ENCODE measurements at regions not wholly inside any gene's neighbourhood (a gene's known extent, or its start where the extent isn't known, plus 50 kb on each side); places are given as distances from the start of the nearest gene placed in this dataset.

DNA sequence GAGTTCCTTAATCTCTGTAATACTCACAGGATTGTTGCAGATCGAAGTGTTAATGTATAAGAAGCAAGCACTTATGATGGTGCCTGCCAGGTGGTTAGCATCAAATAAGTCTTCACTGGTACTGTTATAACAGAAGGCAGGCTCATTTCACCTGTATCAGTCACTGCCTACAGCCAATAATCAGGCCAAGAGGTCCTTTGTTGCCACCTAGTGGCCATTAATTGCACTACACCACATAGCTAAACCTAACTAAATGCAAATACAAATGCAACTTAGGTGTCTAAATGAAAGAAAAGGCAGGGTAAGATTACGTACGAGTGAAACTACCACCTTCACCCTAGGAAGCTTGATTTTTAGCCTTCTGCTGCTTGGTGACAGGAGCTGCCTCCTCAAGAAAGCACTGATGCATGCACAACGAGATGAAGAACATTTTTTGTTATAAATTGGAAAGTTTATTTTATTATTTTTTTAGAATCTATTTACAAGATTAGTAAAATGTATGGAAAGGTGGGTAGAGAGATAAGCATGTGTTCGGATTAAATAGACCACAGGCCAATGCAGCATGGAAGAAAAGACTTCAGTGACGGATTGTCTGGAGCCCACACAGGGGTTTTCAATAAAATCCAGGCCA, 334.8 kb upstream of the CAMK1G start:
- H3K4me3 ChIP-seq, result no peak overlapping the region
- H3K27ac ChIP-seq, result no peak overlapping the region
- peak; percentile 82 for TF ChIP-seq CTCF (IDR thresholded peaks at IDR 0.05)
- no peak for DNase-seq (ENCODE audit: low spot score)

DNA sequence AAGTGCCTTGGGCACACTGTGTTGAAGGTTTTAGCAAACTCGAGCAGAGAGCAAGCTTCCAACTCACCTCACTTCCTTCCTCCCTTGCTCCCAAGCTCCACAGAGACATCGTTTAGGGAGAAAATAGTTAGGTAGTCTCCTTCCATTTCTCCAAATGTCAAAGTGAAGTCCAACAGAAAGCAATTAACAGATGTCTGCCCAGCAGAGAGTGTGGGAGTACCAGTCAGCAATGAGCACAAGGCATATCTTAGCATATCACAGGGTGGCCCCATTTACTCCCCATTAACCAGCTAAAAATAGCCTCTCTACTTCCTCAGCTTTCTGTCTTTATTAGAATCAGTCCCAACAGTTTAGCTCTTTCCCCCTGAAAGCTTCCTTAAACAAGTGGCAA, 334.2 kb upstream of the CAMK1G start:
- Histone ChIP-seq H3K27ac (no peak overlapping the region), H3K4me3 (no peak overlapping the region)
- no peak for TF ChIP-seq CTCF (IDR thresholded peaks at IDR 0.05)
- DNase-seq (ENCODE audit: low spot score), result no peak

DNA sequence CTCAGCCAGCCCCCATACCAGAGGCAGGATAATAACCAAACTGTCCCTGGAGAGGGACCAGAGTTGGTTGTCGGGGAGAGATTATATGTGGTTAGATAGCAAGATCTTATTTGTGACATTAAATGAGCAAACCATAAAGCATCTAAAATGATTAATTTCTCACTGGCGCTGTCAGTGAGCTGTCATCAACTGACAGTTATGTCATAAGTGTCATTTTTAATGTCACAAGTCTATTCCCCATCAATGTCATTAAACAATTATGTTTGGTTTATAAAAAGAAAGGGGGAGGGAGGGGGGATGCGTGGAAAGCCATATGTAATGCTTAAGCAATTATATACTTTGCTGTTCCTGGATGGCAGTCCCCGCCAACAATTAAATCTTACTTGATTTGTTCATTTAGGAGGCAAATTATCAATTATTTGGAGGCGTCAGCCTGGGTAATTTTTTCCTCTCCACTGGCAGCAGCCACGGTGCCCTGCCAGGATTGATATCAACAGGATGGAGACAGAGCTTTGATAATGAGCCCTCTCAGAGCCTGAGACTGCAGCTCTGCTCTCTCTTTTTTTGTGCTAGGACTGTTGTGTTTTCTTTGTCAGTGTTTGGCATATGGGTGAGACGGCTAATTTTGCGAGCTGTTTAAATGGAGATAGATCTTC, 333.6 kb upstream of the CAMK1G start:
- TF ChIP-seq CTCF (IDR thresholded peaks at IDR 0.05), result no peak
- no peak overlapping the region for H3K4me3 ChIP-seq
- no peak overlapping the region for H3K27ac ChIP-seq
- DNase-seq (ENCODE audit: low spot score), result no peak

DNA sequence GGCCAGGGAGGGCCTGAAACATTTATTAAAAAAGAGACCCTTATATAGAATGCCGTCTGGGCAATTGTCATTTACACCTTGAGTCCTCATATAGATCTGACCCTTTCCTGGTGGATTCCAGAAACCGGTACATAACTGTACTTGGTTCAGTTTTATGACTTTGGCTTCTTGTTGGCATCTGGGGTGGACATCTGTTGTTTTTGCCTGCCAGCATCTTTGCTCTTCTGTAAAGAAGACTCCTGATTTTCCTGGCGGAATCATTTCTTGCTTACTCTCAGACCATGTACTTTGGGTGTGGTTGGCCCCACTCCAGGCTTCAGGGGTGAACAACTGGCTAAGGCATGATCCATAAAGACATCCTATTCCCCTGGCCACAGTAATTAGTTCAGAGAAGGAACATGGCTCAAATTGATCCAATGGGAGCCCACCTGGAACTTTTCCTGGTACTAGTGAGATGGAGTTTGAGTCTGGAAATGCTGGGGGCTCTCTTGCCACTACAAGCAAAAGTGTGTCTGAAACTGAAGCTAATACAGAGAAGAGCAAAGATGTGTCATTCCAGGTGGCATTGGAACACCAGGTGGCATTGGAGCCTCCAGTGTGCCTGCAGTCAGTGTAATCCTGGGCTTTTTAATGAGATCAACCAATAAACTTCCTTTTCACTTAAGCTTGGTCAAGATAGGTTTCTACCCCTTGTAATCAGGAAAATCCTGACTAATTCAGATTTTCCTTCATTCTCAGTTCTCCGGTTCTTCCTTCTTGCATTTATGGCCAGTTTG, 332.5 kb upstream of the CAMK1G start:
- no peak overlapping the region for H3K4me3 ChIP-seq
- no peak for DNase-seq (ENCODE audit: low spot score)
- H3K27ac ChIP-seq, result no peak overlapping the region
- no peak for TF ChIP-seq CTCF (IDR thresholded peaks at IDR 0.05)

- Histone ChIP-seq H3K27ac (no peak overlapping the region), H3K4me3 (no peak overlapping the region)
- DNase-seq (ENCODE audit: low spot score), result no peak
- no peak for TF ChIP-seq CTCF (IDR thresholded peaks at IDR 0.05)
Measured at GRCh38 chr1:209256766-209257350, 326.7 kb upstream of the CAMK1G start.

DNA sequence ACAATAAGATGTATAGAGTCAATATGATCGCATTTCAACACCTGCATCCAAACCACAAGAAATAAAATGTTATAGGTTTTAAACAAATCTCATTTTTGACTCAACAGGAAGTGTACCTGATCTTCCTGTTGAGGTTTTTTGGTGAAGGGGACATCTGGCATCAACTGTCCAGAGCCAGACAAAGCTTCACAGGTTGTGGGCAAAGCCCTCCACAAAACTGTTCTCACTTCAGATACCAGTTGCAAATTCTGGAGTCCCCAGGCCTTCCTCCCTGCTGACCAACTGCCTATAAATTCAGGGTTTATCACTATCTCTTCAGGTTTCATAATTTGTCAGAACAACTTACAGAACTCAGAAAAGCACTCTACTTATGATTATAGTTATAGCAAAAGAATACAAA, 326.1 kb upstream of the CAMK1G start:
- Histone ChIP-seq H3K4me3 (no peak overlapping the region), H3K27ac (no peak overlapping the region)
- no peak for DNase-seq (ENCODE audit: low spot score)
- no peak for TF ChIP-seq CTCF (IDR thresholded peaks at IDR 0.05)
